GM12874 (cell line): ENCODE measurements at regions not wholly inside any gene's neighbourhood (a gene's known extent, or its start where the extent isn't known, plus 50 kb on each side); places are given as distances from the start of the nearest gene placed in this dataset.

Source experiments
- TF ChIP-seq, protein P1 (sequence below): IDR thresholded peaks from 2 replicates; pipeline ENCODE4 v1.5.1; 2011; ENCODE audit warnings: low read depth, mild to moderate bottlenecking, control low read depth, low read length, moderate library complexity; ENCODE audit not compliant: insufficient read depth

DNA sequence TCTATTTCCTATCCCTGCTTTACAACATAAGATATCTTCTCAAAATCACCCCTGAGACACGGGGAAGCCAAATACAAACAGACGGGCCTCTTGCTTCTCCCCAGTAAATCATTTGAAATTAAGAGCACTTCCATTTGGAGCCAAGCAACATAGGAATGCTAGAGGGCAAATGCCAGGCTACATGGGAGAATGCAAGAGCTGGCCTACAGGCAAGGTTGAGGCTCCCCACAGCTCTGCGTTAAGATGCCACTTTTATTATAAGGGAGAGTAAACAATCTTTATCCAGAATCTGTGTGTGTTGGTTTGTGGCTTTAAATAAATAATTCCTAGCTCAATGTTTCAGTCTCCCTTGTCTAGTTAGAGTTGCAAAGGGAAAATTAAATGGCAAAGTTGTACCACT, 305.1 kb upstream of the KCNH8 start:
- TF ChIP-seq, protein P1, sequence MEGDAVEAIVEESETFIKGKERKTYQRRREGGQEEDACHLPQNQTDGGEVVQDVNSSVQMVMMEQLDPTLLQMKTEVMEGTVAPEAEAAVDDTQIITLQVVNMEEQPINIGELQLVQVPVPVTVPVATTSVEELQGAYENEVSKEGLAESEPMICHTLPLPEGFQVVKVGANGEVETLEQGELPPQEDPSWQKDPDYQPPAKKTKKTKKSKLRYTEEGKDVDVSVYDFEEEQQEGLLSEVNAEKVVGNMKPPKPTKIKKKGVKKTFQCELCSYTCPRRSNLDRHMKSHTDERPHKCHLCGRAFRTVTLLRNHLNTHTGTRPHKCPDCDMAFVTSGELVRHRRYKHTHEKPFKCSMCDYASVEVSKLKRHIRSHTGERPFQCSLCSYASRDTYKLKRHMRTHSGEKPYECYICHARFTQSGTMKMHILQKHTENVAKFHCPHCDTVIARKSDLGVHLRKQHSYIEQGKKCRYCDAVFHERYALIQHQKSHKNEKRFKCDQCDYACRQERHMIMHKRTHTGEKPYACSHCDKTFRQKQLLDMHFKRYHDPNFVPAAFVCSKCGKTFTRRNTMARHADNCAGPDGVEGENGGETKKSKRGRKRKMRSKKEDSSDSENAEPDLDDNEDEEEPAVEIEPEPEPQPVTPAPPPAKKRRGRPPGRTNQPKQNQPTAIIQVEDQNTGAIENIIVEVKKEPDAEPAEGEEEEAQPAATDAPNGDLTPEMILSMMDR: no peak

DNA sequence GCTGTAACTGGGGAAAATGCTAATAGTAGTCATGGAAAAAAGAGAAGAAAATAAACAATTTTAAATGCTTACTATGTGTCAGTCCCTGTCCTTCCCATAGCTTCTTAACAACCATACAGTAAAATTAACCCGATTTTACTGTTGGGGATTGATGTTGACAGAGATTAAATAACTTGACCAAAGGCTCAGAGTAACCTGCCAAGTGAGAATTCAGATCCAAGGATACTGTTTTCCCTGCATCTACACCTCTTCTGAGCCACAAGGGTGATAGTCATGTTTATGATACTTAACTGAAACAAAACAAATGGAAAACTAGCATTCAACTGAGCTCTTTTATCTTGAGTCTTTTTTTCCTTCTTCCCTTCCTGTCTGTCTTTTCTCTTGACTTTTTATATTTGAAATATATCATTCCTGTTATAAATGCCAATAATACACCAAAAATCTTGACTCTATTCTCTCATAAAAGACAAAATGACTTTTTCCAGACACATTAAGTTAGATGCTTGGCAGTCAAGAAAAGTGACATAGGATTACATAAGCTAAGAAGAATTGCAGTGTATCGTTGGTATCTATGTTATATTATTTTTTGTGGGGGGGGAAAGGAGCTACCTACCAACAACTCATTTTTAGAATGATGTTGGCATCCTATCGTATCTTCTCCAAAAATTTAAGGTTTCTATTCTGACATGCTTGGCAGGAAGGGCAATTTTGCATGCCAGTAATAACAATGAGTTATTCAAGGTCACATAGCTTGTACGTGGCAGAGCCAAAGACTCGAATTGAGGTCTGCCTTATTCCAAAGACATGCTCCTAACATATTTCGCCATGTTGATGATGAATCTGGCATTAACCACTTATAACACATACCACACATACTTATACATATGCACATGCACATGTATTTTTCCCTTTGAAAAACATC, 306.6 kb upstream of the KCNH8 start:
- TF ChIP-seq, protein P1: no peak

DNA sequence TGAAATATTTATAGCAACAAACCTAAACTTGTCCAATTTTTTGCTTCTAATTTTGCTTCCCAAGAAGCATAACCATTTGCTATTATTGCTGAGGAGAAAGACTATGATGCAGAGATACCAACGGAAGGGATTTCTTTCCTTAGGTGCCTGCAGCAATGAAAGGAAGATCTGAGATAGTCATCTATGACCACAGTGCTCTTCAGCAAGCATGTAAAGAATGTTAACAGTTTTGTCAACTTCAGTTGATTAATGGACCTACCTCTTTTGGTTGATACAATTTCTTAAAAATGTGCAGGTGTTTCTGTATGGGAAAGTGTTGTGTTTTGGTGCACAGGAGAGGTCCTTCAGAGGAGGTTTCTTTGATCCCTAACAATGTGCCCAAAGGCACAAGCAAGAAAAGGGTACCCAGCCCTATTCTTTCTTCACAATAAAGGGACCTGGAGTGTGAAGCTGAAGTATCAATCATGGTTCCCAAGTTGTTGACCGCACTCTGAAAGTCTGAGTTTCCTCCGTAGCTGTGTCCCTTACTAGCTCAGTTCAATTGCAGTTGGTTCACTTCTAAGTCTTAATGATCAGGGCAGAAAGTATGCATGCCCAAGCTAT, 307.7 kb upstream of the KCNH8 start:
- TF ChIP-seq, protein P1: no peak

DNA sequence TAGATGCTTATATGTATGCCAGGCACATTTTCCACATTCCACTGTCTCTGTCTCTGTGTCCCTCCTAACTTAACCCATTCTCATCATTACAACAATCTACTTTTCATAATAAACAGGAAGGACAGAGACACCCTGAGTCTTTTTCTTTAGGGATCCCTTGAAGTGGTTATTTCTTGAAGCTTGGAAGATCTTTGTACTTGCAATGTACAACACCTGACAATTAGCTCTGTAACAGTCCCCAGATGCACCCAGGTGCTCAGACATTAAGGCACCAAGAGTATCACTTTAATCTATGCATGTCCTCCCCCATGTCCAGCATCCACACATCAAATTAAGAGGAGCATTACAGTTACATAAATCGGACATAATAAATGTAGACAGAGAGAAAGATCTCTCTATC, 309.6 kb upstream of the KCNH8 start:
- TF ChIP-seq, protein P1: no peak

DNA sequence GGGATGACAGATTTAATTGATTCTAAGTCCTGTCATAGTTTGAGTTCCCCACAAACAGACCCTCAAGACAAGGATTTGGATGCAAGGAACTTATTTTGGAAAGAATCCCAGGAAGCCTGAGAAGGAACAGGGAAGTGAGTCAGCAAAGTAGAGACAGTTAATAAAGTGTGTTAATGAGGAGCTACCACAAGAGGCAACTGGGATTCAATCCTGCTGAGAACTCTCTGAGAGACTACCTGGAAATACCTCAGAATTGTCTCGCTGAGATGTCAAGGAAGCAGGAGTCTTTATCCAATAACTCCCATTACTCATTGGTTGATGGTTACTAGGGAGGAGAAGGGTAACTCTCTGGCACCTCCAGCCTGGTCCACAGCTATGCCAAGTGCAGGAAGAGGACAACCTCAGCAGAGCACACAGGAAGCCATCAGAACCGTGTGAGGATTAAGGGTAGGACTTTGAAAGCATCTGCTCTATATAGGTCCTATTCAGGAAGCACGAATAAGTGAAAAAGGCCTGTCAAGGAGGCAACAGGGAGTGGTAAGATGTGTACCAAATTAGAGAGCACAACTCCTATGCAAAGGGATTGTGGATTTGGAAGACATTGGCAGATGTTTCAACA, 311.1 kb upstream of the KCNH8 start:
- TF ChIP-seq, protein P1: no peak

DNA sequence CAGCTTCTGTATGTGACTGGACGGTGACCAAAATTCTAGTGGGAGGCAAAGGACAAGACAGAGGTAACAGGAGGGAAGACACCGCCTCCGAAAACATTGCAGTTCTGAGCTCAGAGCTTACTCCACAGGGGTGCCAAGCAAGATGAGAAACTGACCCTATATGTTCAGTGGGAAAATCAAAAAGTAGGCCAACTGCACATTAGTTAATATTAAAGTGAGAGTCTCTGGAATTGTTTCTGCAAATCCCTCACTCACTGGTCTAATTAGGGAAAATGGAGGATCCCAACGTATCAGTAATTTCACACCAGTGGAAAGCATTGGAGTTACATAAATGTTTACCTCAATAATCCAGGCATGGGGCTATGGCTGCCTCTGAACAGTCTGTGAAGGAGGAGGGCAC, 313.3 kb upstream of the KCNH8 start:
- TF ChIP-seq, protein P1: no peak

DNA sequence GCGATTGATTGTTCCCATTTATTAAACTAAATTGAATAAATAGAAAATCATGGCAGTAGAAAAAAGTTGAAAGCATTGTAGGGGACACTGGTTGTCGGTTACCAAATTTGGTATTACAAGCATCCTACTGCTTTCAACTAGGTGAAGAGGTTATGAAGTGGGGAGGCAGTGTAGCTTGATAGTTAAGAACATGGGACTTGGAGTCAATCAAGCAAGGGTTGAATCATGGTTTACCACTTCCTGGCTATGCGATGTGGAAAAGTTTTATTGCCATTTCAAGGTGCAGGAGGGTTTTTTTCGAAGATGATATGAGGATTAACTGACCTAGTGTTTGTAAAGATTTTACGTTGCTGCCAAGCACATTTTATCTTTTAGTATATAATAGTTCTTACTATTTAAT, 318.2 kb upstream of the KCNH8 start:
- TF ChIP-seq, protein P1: no peak
